SKM-1 (cell line): ENCODE measurements at regions not wholly inside any gene's neighbourhood (a gene's known extent, or its start where the extent isn't known, plus 50 kb on each side); places are given as distances from the start of the nearest gene placed in this dataset.

ENCODE experiments used
- DNase-seq: peaks from one replicate; lab custom pipeline; 2025; ENCODE audit not compliant: unreplicated experiment; lab: John Stamatoyannopoulos, UW

- DNase-seq: no peak
Measured at GRCh38 chr9:82299870-82300269, 311.3 kb downstream of the SPATA31D1 start.

- DNase-seq: no peak
Measured at GRCh38 chr9:82302968-82303655, 314.5 kb downstream of the SPATA31D1 start.

- DNase-seq: no peak
Measured at GRCh38 chr9:82308836-82309235, 320.3 kb downstream of the SPATA31D1 start.

GRCh38 chr9:82313697-82314096, 325.1 kb downstream of the SPATA31D1 start:
- DNase-seq: no peak

- no peak for DNase-seq
Measured at GRCh38 chr9:82320566-82320965, 332.0 kb downstream of the SPATA31D1 start.

- no peak for DNase-seq
Measured at GRCh38 chr9:82325907-82326306, 337.3 kb downstream of the SPATA31D1 start.

GRCh38 chr9:82327641-82328040, 339.1 kb downstream of the SPATA31D1 start:
- DNase-seq: no peak

GRCh38 chr9:82331079-82331478, 342.5 kb downstream of the SPATA31D1 start:
- DNase-seq: no peak

- no peak for DNase-seq
Measured at GRCh38 chr9:82332018-82332773, 343.6 kb downstream of the SPATA31D1 start.

- DNase-seq: no peak
Measured at GRCh38 chr9:82332774-82333152, 344.2 kb downstream of the SPATA31D1 start.

- DNase-seq: no peak
Measured at GRCh38 chr9:82333671-82334070, 345.1 kb downstream of the SPATA31D1 start.

GRCh38 chr9:82334286-82334685, 345.7 kb downstream of the SPATA31D1 start:
- no peak for DNase-seq

GRCh38 chr9:82337351-82337750, 348.8 kb downstream of the SPATA31D1 start:
- DNase-seq: no peak

GRCh38 chr9:82342046-82342445, 353.5 kb downstream of the SPATA31D1 start:
- no peak for DNase-seq

- DNase-seq: no peak
Measured at GRCh38 chr9:82346040-82346439, 357.5 kb downstream of the SPATA31D1 start.

GRCh38 chr9:82353631-82354278, 365.2 kb downstream of the SPATA31D1 start:
- DNase-seq: no peak

GRCh38 chr9:82354279-82354659, 365.7 kb downstream of the SPATA31D1 start:
- no peak for DNase-seq

GRCh38 chr9:82356131-82356530, 367.6 kb downstream of the SPATA31D1 start:
- no peak for DNase-seq

GRCh38 chr9:82356871-82357270, 368.3 kb downstream of the SPATA31D1 start:
- no peak for DNase-seq

- no peak for DNase-seq
Measured at GRCh38 chr9:82363198-82363597, 374.6 kb downstream of the SPATA31D1 start.

- no peak for DNase-seq
Measured at GRCh38 chr9:82363682-82364081, 375.1 kb downstream of the SPATA31D1 start.

- no peak for DNase-seq
Measured at GRCh38 chr9:82367016-82367415, 378.4 kb downstream of the SPATA31D1 start.
